ENCODE measurements at regions not wholly inside any gene's neighbourhood (a gene's known extent, or its start where the extent isn't known, plus 50 kb on each side); places are given as distances from the start of the nearest gene placed in this dataset.

DNA sequence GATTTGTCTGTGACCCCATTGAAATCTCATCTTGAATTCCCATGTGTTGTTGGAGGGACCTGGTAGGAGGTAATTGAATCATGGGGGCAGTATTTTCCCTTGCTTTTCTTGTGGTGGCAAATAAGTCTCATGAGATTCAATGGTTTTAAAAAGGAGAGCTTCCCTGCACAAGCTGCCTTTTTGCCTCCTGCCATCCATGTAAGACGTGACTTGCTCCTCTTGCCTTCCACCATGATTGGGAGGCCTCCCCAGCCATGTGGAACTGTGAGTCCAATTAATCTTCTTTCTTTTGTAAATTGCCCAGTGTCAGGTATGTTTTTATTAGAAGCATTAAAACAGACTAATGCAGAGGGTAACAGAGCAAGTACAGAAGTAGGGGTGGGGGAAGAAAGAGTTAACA is 1097.0 kb upstream of the ADGRB3 start:
- TF ChIP-seq, protein P1, sequence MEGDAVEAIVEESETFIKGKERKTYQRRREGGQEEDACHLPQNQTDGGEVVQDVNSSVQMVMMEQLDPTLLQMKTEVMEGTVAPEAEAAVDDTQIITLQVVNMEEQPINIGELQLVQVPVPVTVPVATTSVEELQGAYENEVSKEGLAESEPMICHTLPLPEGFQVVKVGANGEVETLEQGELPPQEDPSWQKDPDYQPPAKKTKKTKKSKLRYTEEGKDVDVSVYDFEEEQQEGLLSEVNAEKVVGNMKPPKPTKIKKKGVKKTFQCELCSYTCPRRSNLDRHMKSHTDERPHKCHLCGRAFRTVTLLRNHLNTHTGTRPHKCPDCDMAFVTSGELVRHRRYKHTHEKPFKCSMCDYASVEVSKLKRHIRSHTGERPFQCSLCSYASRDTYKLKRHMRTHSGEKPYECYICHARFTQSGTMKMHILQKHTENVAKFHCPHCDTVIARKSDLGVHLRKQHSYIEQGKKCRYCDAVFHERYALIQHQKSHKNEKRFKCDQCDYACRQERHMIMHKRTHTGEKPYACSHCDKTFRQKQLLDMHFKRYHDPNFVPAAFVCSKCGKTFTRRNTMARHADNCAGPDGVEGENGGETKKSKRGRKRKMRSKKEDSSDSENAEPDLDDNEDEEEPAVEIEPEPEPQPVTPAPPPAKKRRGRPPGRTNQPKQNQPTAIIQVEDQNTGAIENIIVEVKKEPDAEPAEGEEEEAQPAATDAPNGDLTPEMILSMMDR (IDR thresholded peaks at IDR 0.05), result no peak
- TF ChIP-seq POLR2A (IDR thresholded peaks at IDR 0.05), result no peak
